ENCODE measurements at regions not wholly inside any gene's neighbourhood (a gene's known extent, or its start where the extent isn't known, plus 50 kb on each side); places are given as distances from the start of the nearest gene placed in this dataset.

DNA sequence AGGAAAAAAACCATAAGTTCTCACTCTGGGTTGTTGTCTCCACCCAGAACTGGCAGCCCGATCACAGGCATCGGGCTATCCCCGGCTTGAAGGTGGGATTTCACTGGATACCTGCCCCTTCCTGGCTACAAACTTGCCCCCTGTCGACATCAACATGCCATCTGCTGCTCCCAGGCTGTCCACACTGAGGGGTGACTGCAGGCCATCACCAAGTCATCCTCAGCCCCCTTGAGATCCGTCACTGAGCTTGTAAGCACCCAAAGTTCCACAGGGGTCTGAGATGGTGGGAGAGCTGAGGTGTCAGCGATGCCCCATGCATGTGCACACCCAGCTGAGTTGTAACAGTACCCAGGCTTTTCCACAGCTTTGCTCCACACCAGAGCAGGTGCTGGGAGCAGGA is 211.0 kb downstream of the AMY1C start:
- TF ChIP-seq ZNF224 (CRISPR knock-in tag; IDR thresholded peaks at IDR 0.05): no peak
- no peak for TF ChIP-seq FOXA1 (IDR thresholded peaks at IDR 0.05)
- TF ChIP-seq FOXA1 (CRISPR knock-in tag; IDR thresholded peaks at IDR 0.05): no peak
- TF ChIP-seq SOX6 (IDR thresholded peaks at IDR 0.05): no peak
- no peak for TF ChIP-seq SOX6 (CRISPR knock-in tag; IDR thresholded peaks at IDR 0.05)
- no peak for TF ChIP-seq UBTF (CRISPR knock-in tag; IDR thresholded peaks at IDR 0.05)
- no peak for TF ChIP-seq NKX3-1 (CRISPR knock-in tag; IDR thresholded peaks at IDR 0.05)
- no peak for TF ChIP-seq FOXJ3 (CRISPR knock-in tag; IDR thresholded peaks at IDR 0.05; ENCODE audit: borderline replicate concordance)
- no peak for TF ChIP-seq SNAI1 (CRISPR knock-in tag; IDR thresholded peaks at IDR 0.05; ENCODE audit: borderline replicate concordance)
- no peak for TF ChIP-seq PLRG1 (conservative IDR thresholded peaks at IDR 0.05)
- TF ChIP-seq, protein P1, sequence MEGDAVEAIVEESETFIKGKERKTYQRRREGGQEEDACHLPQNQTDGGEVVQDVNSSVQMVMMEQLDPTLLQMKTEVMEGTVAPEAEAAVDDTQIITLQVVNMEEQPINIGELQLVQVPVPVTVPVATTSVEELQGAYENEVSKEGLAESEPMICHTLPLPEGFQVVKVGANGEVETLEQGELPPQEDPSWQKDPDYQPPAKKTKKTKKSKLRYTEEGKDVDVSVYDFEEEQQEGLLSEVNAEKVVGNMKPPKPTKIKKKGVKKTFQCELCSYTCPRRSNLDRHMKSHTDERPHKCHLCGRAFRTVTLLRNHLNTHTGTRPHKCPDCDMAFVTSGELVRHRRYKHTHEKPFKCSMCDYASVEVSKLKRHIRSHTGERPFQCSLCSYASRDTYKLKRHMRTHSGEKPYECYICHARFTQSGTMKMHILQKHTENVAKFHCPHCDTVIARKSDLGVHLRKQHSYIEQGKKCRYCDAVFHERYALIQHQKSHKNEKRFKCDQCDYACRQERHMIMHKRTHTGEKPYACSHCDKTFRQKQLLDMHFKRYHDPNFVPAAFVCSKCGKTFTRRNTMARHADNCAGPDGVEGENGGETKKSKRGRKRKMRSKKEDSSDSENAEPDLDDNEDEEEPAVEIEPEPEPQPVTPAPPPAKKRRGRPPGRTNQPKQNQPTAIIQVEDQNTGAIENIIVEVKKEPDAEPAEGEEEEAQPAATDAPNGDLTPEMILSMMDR (CRISPR knock-in tag; IDR thresholded peaks at IDR 0.05): no peak
- no peak for TF ChIP-seq ZBTB40 (IDR thresholded peaks at IDR 0.05)
- TF ChIP-seq ZBTB40 (CRISPR knock-in tag; IDR thresholded peaks at IDR 0.05): no peak
